ENCODE measurements at regions not wholly inside any gene's neighbourhood (a gene's known extent, or its start where the extent isn't known, plus 50 kb on each side); places are given as distances from the start of the nearest gene placed in this dataset.
A peak's percentile ranks its signal among the peaks of the same experiment; 100 is the strongest.

DNA sequence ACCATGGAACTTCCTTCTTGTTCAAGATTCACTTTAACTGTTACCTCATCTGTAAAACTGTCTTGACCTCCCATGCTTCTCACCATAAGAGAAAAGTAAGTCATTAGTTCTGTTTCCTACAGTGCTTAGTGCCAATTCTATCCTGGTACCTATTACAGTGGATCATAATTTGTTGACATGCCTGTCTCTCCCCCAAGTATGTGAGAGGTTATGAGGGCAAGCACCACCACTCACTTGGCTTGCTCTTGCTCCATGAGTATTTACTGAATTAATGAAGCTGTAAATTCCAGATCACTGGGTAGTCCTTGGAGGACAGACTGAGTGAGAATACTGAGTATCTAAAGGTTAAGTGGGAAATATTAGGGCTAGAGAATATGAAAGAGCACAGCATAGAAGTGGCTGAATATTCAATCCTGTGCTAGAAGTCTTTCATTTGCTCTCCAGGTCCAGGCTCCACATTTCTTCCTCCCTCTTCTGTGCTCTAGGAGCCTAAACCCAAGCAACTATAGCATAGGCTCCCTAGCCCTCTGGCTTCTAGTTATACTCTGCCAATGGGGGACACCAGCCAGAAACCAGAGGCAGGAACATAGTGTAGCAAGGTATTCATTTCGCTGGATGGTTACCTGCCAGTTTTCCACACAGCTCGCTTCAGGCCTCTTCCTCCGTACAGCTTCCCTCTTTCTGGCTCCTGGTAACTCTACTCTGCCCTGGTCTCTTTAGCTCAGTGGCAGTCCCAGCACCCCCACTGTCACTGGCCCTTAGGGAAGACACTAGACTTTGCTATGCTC lies 118.2 kb upstream of the SLC5A12 start:
- H3K4me1 ChIP-seq (ENCODE audit: control insufficient read depth, insufficient read depth, low read length, unreplicated experiment) = peaks cover 30% of the 10 kb centered on the region

DNA sequence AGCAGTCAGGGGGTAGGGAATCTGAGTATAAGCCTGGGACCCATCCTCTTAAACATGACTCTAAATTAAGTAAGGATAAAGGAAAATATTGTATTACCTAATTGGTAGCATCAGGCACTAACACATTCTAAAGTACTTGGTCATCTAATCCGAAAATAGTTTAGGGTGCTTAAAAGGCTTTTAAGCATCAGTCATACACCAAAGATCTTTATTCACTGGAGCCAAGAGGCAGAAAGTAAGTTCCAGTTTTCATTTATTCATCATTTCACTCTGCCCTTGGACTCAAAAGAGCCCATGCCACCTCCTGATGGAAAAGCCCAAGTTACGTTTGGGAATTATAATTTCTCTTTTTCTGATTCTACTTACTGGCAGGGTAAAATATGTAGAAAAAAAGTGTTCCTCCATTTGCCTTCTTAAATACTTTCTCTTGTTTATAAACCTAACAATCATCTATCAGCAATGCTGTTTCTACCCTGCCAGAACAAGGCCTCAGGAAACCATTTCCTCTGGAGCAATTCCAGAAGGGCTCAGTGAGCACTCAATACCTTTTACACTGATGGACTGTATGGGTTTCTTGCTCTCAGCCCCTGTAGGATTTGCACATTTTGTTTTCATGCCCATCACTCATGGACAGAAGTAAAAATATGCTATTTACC lies 120.1 kb upstream of the SLC5A12 start:
- peak overlapping the region; percentile 60 for H2AFZ ChIP-seq (ENCODE audit: low read length, unreplicated experiment)
- H3K27me3 ChIP-seq (ENCODE audit: insufficient read depth, low read length) = no peaks in the 10 kb centered on the region
- H3K4me1 ChIP-seq (ENCODE audit: control insufficient read depth, insufficient read depth, low read length, unreplicated experiment) = peaks cover 31% of the 10 kb centered on the region
- no peaks in the 10 kb centered on the region for H3K79me2 ChIP-seq (ENCODE audit: control insufficient read depth, insufficient read depth, low read length, unreplicated experiment)
- 0 out of 2 replicates have a peak overlapping the region, but pooled peaks have one; percentile 2 for H3K4me3 ChIP-seq (ENCODE audit: low read depth, low read length)
- no peaks in the 10 kb centered on the region for H3K36me3 ChIP-seq (ENCODE audit: insufficient read depth, low read length)
- peak overlapping the region; percentile 83 for H3K27ac ChIP-seq (ENCODE audit: low read depth, low read length)

More for the DNA sequence above, 118.2 kb upstream of the SLC5A12 start:
- H3K27ac ChIP-seq (ENCODE audit: low read depth, low read length) = no peak overlapping the region
- H3K79me2 ChIP-seq (ENCODE audit: control insufficient read depth, insufficient read depth, low read length, unreplicated experiment) = no peaks in the 10 kb centered on the region
- no peak overlapping the region for H3K4me3 ChIP-seq (ENCODE audit: low read depth, low read length)
- no peaks in the 10 kb centered on the region for H3K27me3 ChIP-seq (ENCODE audit: insufficient read depth, low read length)
- no peak overlapping the region for H2AFZ ChIP-seq (ENCODE audit: low read length, unreplicated experiment)
- no peaks in the 10 kb centered on the region for H3K36me3 ChIP-seq (ENCODE audit: insufficient read depth, low read length)

- 0 out of 2 replicates have a peak overlapping the region, but pooled peaks have one; percentile 2 for H3K4me3 ChIP-seq (ENCODE audit: low read depth, low read length)
- H3K4me1 ChIP-seq (ENCODE audit: control insufficient read depth, insufficient read depth, low read length, unreplicated experiment) = peaks cover 33% of the 10 kb centered on the region
- peak overlapping the region; percentile 60 for H2AFZ ChIP-seq (ENCODE audit: low read length, unreplicated experiment)
- H3K27me3 ChIP-seq (ENCODE audit: insufficient read depth, low read length) = no peaks in the 10 kb centered on the region
- H3K36me3 ChIP-seq (ENCODE audit: insufficient read depth, low read length) = no peaks in the 10 kb centered on the region
- no peaks in the 10 kb centered on the region for H3K79me2 ChIP-seq (ENCODE audit: control insufficient read depth, insufficient read depth, low read length, unreplicated experiment)
- peak overlapping the region; percentile 83 for H3K27ac ChIP-seq (ENCODE audit: low read depth, low read length)
These were observed 120.8 kb upstream of the SLC5A12 start for GRCh38 chr11:26842478-26843282.

- Histone ChIP-seq H3K36me3 (ENCODE audit: insufficient read depth, low read length) (no peaks in the 10 kb centered on the region), H3K4me3 (ENCODE audit: low read depth, low read length) (no peak overlapping the region), H3K4me1 (ENCODE audit: control insufficient read depth, insufficient read depth, low read length, unreplicated experiment) (peaks cover 37% of the 10 kb centered on the region), H3K27me3 (ENCODE audit: insufficient read depth, low read length) (no peaks in the 10 kb centered on the region), H3K27ac (ENCODE audit: low read depth, low read length) (0 out of 2 replicates have a peak overlapping the region, but pooled peaks have one; percentile 83), H3K79me2 (ENCODE audit: control insufficient read depth, insufficient read depth, low read length, unreplicated experiment) (no peaks in the 10 kb centered on the region), H2AFZ (ENCODE audit: low read length, unreplicated experiment) (no peak overlapping the region)
These were observed 121.7 kb upstream of the SLC5A12 start for GRCh38 chr11:26843539-26843938.

GRCh38 chr11:26844963-26845362 lies 123.1 kb upstream of the SLC5A12 start:
- no peaks in the 10 kb centered on the region for H3K27me3 ChIP-seq (ENCODE audit: insufficient read depth, low read length)
- H3K4me1 ChIP-seq (ENCODE audit: control insufficient read depth, insufficient read depth, low read length, unreplicated experiment) = peaks cover 37% of the 10 kb centered on the region
- no peak overlapping the region for H2AFZ ChIP-seq (ENCODE audit: low read length, unreplicated experiment)
- H3K36me3 ChIP-seq (ENCODE audit: insufficient read depth, low read length) = no peaks in the 10 kb centered on the region
- H3K4me3 ChIP-seq (ENCODE audit: low read depth, low read length) = no peak overlapping the region
- H3K79me2 ChIP-seq (ENCODE audit: control insufficient read depth, insufficient read depth, low read length, unreplicated experiment) = no peaks in the 10 kb centered on the region
- no peak overlapping the region for H3K27ac ChIP-seq (ENCODE audit: low read depth, low read length)

GRCh38 chr11:26846227-26846626 lies 124.4 kb upstream of the SLC5A12 start:
- H3K27ac ChIP-seq (ENCODE audit: low read depth, low read length) = no peak overlapping the region
- peaks cover 33% of the 10 kb centered on the region for H3K4me1 ChIP-seq (ENCODE audit: control insufficient read depth, insufficient read depth, low read length, unreplicated experiment)
- H3K79me2 ChIP-seq (ENCODE audit: control insufficient read depth, insufficient read depth, low read length, unreplicated experiment) = no peaks in the 10 kb centered on the region
- no peaks in the 10 kb centered on the region for H3K27me3 ChIP-seq (ENCODE audit: insufficient read depth, low read length)
- H2AFZ ChIP-seq (ENCODE audit: low read length, unreplicated experiment) = no peak overlapping the region
- H3K4me3 ChIP-seq (ENCODE audit: low read depth, low read length) = no peak overlapping the region
- H3K36me3 ChIP-seq (ENCODE audit: insufficient read depth, low read length) = no peaks in the 10 kb centered on the region

DNA sequence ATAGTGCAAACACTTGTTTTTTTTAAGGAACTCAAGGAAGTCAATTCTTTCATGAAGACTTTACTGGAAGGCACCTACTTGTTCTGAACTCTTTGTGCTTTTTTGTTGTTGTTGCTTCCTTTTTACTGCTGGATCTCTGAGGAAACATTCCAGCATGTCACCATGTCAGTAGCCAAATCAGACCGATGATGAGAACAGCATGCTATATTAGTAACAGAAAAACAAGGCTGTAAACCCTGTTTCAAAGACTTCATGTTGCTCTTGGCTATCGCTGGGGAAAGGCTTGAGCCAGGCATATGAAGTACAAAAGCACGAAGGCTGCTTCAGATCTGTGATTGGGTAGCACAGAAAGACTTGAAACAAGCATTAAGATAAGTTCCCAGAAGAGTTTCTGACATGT lies 125.6 kb upstream of the SLC5A12 start:
- no peaks in the 10 kb centered on the region for H3K79me2 ChIP-seq (ENCODE audit: control insufficient read depth, insufficient read depth, low read length, unreplicated experiment)
- H3K27ac ChIP-seq (ENCODE audit: low read depth, low read length) = no peak overlapping the region
- no peaks in the 10 kb centered on the region for H3K27me3 ChIP-seq (ENCODE audit: insufficient read depth, low read length)
- H3K4me1 ChIP-seq (ENCODE audit: control insufficient read depth, insufficient read depth, low read length, unreplicated experiment) = peaks cover 21% of the 10 kb centered on the region
- no peaks in the 10 kb centered on the region for H3K36me3 ChIP-seq (ENCODE audit: insufficient read depth, low read length)
- H2AFZ ChIP-seq (ENCODE audit: low read length, unreplicated experiment) = peak overlapping the region; percentile 79
- H3K4me3 ChIP-seq (ENCODE audit: low read depth, low read length) = no peak overlapping the region

DNA sequence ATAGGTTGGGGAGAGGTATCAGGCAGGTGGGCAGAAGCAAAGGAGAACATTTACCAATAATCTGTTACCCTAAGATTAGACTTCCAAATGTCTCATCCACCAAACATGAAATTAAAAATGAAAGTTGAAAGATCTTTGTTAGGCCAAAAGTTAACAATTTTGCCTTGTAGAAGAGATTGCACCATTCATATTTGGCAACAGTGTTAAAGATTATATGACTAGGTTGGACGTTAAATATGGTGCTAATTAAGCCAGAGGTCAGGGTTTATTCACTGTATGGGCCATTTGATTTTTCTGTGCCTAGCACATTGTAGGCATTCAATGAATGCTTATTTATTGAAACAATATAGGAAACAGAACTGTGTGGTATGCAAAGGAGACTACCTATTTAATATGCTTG lies 126.1 kb upstream of the SLC5A12 start:
- Histone ChIP-seq H3K27me3 (ENCODE audit: insufficient read depth, low read length) (no peaks in the 10 kb centered on the region), H2AFZ (ENCODE audit: low read length, unreplicated experiment) (no peak overlapping the region), H3K4me1 (ENCODE audit: control insufficient read depth, insufficient read depth, low read length, unreplicated experiment) (peaks cover 16% of the 10 kb centered on the region), H3K4me3 (ENCODE audit: low read depth, low read length) (no peak overlapping the region; the same call in 1 of the 2 replicates), H3K27ac (ENCODE audit: low read depth, low read length) (no peak overlapping the region), H3K79me2 (ENCODE audit: control insufficient read depth, insufficient read depth, low read length, unreplicated experiment) (no peaks in the 10 kb centered on the region), H3K36me3 (ENCODE audit: insufficient read depth, low read length) (no peaks in the 10 kb centered on the region)

DNA sequence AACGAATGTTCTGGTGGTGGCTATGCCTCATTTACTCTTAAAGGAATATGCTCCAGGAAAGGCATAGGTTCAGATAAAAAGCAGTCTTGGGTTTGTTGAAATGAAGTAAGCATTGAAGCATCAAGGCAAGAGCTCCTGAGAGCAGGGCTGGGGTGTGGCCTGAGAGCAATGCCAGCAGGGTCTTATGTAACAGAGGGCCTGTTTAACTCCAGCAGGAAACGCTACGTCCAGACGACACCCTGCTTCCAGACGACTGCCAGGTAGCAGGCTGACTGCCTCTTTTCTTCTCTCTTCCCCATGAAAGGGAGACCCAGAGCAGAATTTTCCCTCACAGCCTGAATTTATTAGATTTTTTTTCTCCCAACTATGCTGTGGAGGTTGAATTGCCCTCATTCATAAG lies 127.2 kb upstream of the SLC5A12 start:
- H3K36me3 ChIP-seq (ENCODE audit: insufficient read depth, low read length) = no peaks in the 10 kb centered on the region

GRCh38 chr11:26851291-26851690 lies 129.4 kb upstream of the SLC5A12 start:
- H3K4me1 ChIP-seq (ENCODE audit: control insufficient read depth, insufficient read depth, low read length, unreplicated experiment) = peaks cover 6% of the 10 kb centered on the region
- H3K79me2 ChIP-seq (ENCODE audit: control insufficient read depth, insufficient read depth, low read length, unreplicated experiment) = no peaks in the 10 kb centered on the region
- H3K36me3 ChIP-seq (ENCODE audit: insufficient read depth, low read length) = no peaks in the 10 kb centered on the region
- H2AFZ ChIP-seq (ENCODE audit: low read length, unreplicated experiment) = no peak overlapping the region
- H3K27ac ChIP-seq (ENCODE audit: low read depth, low read length) = no peak overlapping the region
- H3K27me3 ChIP-seq (ENCODE audit: insufficient read depth, low read length) = no peaks in the 10 kb centered on the region
- H3K4me3 ChIP-seq (ENCODE audit: low read depth, low read length) = no peak overlapping the region

More for the DNA sequence above, 127.2 kb upstream of the SLC5A12 start:
- H3K27me3 ChIP-seq (ENCODE audit: insufficient read depth, low read length) = no peaks in the 10 kb centered on the region
- no peak overlapping the region for H3K4me3 ChIP-seq (ENCODE audit: low read depth, low read length)
- H3K79me2 ChIP-seq (ENCODE audit: control insufficient read depth, insufficient read depth, low read length, unreplicated experiment) = no peaks in the 10 kb centered on the region
- H2AFZ ChIP-seq (ENCODE audit: low read length, unreplicated experiment) = no peak overlapping the region
- H3K27ac ChIP-seq (ENCODE audit: low read depth, low read length) = no peak overlapping the region
- peaks cover 12% of the 10 kb centered on the region for H3K4me1 ChIP-seq (ENCODE audit: control insufficient read depth, insufficient read depth, low read length, unreplicated experiment)

All from ACC112 (cell line).